GM18870 (cell line): ENCODE measurements at regions not wholly inside any gene's neighbourhood (a gene's known extent, or its start where the extent isn't known, plus 50 kb on each side); places are given as distances from the start of the nearest gene placed in this dataset.

Source experiments
- ATAC-seq: cut with Tn5 transposase; IDR thresholded peaks from one replicate; pipeline ENCODE4 v1.9.1; 2021; ENCODE audit warnings: moderate library complexity; ENCODE audit not compliant: unreplicated experiment

GRCh38 chr4:114349543-114350175 is 248.9 kb upstream of the UGT8 start:
- no peak for ATAC-seq

- ATAC-seq = no peak
Observed at GRCh38 chr4:114358901-114359300, 239.7 kb upstream of the UGT8 start.

- no peak for ATAC-seq
Observed at GRCh38 chr4:114361249-114361648, 237.4 kb upstream of the UGT8 start.

- ATAC-seq = no peak
Observed at GRCh38 chr4:114364857-114365256, 233.8 kb upstream of the UGT8 start.

GRCh38 chr4:114365591-114365990 is 233.0 kb upstream of the UGT8 start:
- ATAC-seq = no peak

DNA sequence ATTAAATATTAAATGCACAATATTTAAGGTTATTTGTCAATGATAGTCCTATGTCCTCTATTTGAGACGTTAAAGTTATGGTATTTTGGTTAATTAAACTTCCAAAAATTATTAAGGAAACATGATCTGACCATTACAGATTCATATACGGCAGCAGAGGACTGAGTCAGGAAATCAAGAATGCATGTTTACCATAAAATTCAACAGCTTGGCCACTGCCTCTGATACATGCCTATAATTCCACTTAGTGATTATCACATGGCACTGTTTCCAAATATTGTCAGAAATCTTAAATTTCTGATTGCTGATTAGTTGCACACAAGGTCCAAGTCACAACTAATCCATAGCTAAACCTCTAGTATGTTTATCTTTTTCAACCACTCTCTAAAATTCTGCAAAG is 232.2 kb upstream of the UGT8 start:
- no peak for ATAC-seq

GRCh38 chr4:114368751-114369150 is 229.9 kb upstream of the UGT8 start:
- no peak for ATAC-seq

DNA sequence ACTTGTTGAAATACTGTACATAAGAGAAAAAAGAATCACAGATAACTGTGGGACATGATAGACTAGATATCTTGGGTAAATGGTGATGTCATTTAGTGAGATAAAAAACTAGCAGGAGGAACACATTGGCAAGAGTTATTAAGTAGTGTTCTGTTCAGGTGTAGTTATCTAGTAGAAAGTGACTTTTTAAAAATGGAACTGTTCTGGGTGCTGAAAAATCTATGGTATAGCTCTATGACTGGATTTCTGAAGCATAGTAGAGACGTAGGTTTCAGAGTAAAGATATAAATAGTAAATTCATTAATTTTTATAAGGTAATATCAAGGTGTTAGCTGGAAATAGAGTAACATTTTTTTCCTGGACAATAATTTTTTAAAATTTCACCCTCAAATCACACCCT is 225.1 kb upstream of the UGT8 start:
- ATAC-seq = no peak

DNA sequence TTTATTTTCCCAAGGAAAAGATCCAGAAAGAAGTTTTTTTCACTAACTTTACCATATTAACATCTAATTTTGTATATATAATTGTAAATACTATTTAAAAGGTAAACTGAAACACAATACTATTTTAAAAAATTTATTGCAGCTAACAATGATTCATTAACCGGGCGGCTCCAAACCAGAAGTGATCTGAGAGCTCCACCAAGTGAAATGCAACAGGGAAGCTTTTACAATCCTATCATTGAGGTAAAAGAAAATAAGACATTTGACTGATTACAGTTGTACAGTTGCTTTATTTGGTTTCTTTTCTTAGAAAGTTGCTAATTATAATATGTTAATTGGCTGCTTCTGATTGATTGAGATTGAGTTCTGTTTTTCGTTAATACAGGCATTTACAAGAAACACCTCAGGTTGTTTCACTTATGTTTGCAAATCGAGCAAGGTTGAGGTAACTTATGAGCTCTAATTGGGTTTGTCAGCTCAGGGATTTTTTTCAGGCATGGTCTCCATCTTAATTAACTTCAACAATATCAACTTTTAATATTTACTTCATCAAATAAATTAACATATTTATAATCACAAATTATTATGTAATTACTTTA is 220.2 kb upstream of the UGT8 start:
- no peak for ATAC-seq

DNA sequence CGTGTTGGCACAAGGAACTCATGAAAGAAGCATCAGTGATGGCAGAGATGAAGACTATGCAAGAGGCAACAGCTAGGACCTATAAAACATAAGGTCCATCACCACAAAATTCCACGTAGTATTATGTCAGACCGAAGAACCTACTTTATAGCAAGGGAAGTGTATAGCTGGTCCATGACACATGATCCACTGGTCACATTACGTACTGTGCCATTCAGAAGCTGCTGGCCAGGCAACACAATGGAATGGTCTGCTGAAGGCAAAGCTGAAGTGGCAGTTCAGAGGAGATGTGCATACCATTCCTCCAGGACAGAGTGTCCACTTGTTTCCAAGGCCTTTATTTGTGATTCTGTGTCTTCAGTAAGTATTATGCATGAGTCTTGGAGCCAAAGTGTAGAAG is 215.5 kb upstream of the UGT8 start:
- ATAC-seq = no peak

- ATAC-seq = no peak
Observed at GRCh38 chr4:114383721-114384120, 214.9 kb upstream of the UGT8 start.

GRCh38 chr4:114384629-114385028 is 214.0 kb upstream of the UGT8 start:
- ATAC-seq = no peak

DNA sequence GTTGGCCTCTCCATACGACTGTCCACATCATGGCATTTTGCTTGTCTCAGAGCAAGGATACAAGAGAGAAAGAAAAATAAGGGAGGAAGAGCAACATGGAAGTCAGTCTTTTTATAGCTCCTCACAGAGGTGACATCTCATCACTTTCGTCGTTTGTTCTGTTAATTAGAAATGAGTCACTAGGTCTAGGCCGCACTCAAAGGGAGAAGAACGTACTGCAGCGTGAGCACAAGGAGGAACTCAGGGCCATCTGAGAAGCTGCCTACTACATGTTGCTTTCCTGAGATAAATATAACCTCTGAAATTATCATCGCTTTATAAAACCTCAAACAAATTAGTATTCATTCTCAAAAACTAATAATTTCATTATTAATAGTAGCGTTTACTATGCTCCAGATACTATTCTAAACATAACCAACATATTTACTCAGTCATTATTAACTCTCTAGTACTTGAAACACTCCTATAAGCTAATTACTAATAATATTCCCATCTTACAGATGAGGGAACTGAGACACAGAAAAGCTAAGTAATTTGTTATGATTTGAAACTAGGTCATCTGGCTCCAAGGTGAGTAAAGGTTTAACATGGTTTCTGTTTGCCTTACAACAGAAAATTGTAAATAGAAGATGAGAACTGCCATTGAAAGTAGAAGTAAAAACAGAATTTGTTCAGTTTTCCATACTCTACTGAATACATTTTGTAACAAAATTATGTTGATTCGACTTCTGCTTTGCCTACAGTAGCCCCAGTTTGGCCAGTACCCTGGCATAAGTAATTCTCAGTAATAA is 213.2 kb upstream of the UGT8 start:
- no peak for ATAC-seq

GRCh38 chr4:114386637-114387233 is 211.9 kb upstream of the UGT8 start:
- peak; percentile 62 for ATAC-seq

DNA sequence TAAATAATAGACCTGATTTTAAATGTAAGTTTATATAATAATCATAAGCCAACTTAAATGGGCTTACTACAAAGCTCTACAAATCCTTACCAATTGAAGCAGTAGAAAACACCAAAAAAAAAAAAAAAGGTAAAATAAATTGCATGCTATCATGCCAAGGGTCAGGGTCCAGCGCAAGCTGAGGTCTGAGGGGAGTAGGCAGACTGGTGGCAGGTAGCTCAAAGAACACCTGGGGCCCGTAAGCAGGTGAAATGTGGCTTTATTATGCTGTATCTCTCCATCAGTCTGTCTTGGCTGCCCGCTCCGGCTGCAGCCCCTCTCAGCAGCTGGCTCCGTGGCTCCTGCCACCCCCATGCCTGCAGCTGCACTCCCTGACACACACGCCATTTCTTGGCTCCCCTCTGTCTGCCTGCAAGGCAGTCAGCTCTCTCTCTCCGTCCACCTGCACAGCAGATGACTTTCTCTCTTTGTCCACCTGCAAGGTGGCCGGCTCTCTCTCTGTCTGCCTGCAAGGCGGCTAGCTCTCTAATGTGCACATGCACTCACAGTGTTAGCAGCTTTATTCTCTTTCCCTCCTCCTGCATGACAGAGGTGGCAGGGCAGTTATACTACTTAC is 209.4 kb upstream of the UGT8 start:
- ATAC-seq = no peak

DNA sequence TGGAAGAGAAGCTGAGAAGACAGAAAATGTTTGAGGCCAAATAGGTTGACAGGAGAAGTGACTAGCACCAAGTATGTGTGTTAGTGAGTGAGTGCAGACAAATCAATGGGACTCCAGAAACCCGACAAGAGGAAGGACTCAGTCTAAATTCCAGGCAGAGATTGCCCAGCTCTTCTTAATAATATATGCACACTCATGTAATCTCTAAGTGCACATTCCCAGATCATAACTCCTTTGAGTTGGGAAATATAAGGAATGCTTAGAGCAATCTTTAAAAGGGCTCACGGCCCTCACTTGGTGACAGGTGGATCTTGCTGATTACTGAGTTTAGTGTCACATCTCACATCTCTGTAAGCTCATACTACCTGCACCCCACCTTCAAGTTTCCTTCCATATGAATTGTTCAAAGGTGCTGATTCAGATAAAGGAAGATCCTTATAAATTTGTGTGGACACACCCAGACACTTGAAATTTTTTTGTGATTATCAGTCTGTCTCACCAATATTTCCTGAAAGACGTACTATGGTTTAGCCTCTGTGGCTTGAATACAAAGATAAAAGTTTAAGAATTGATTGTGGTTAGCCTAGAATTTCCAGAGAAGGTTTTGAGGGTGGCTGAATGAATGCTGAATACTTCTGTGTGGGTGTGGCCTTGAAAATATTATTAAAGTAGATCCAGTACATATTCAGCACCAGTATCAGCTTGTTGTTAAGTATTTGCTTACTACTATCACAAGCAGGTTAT is 205.1 kb upstream of the UGT8 start:
- no peak for ATAC-seq

- no peak for ATAC-seq
Observed at GRCh38 chr4:114396808-114397207, 201.8 kb upstream of the UGT8 start.

DNA sequence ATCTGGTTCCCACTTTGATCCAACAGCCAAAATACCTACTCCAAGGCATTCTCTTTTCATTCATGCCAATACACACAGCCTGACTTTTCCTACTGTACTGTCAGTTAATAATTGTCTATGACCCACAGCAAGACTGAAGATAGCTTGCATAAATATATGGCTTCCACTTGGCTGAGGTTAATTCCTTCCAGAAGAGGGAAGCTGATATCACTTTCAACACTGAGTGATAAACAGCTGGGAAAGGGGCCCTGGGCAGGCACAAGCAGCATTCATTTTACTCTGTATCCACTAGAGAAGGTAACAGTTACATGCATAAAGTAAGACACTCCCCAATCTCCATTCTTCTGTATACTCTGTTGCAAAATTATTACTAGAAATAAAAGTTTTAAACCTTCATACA is 200.2 kb upstream of the UGT8 start:
- ATAC-seq = no peak

GRCh38 chr4:114399105-114399504 is 199.5 kb upstream of the UGT8 start:
- no peak for ATAC-seq

- no peak for ATAC-seq
Observed at GRCh38 chr4:114400531-114400930, 198.1 kb upstream of the UGT8 start.

DNA sequence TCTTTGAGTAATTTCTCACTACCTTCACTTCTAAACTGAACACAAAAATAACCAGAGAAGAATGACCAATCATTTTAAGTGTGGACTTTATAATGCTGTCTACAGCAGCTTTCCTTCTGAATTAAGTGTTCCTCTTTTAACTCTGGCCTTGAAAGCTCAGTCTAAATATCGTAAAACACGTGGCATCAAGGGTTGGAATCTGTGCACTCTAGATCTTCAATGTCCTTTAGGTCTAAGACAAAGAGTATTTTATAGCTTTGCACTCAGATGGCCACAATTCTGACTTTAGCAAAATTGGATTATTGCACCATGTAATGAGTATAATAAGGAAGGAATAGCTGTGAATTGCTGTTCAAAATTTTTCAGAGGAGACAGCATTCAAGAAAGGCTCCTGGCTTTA is 197.1 kb upstream of the UGT8 start:
- ATAC-seq = no peak
